Epithelial cell of proximal tubule (primary cell): ENCODE measurements at regions not wholly inside any gene's neighbourhood (a gene's known extent, or its start where the extent isn't known, plus 50 kb on each side); places are given as distances from the start of the nearest gene placed in this dataset.

Experiments
- DNase-seq: peaks from one replicate; pipeline ENCODE4 v3.0.0-alpha.2; 2011; ENCODE audit warnings: low read depth
- H3K4me3 ChIP-seq: 2 replicates; pipeline ENCODE4 v1.5.1; 2011; ENCODE audit warnings: low read depth, mild to moderate bottlenecking, low read length
- TF ChIP-seq, protein P1 (sequence below): conservative IDR thresholded peaks from 2 replicates; pipeline ENCODE4 v1.5.1; 2012; ENCODE audit warnings: low read depth, mild to moderate bottlenecking, low read length

DNA sequence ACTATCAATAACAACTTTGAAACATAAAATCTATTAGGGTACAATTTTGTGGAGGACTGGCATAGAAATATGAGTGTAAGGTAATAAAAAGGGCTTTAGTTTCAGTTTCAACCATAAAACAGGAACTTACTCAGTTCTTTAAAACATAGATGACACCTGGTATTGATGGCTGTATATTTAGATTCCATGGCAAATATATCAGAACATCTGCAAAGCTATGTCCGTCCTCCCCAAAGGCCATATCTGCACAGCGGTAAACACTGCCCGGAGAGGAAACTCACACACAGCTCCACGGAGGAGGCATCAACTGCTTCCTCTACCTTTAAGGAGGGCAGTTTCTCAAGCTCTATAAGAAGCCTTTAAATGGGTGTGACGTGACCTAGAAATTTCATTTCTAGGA is 993.3 kb downstream of the BRD1 start:
- H3K4me3 ChIP-seq, result no peak overlapping the region
- TF ChIP-seq, protein P1, sequence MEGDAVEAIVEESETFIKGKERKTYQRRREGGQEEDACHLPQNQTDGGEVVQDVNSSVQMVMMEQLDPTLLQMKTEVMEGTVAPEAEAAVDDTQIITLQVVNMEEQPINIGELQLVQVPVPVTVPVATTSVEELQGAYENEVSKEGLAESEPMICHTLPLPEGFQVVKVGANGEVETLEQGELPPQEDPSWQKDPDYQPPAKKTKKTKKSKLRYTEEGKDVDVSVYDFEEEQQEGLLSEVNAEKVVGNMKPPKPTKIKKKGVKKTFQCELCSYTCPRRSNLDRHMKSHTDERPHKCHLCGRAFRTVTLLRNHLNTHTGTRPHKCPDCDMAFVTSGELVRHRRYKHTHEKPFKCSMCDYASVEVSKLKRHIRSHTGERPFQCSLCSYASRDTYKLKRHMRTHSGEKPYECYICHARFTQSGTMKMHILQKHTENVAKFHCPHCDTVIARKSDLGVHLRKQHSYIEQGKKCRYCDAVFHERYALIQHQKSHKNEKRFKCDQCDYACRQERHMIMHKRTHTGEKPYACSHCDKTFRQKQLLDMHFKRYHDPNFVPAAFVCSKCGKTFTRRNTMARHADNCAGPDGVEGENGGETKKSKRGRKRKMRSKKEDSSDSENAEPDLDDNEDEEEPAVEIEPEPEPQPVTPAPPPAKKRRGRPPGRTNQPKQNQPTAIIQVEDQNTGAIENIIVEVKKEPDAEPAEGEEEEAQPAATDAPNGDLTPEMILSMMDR, result no peak
- no peak for DNase-seq

DNA sequence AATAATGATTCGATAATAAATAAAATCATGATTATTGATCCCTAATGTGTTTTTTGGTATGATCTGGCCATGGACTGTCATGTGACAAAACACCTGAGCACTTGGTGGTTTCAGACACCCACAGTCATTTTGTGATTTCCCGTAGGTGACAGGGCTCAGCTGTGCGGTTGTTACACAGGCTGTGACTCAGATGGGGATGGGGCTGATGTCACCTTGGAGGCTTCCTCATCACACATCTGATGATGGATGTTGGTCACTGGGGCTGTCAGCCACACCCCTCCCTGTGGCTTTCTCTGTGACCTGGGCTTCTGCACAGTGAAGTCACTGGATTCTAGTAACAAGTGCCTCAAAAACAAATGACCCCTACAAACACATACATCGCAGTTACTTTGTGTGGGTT is 995.1 kb downstream of the BRD1 start:
- DNase-seq, result no peak
- H3K4me3 ChIP-seq, result no peak overlapping the region
- TF ChIP-seq, protein P1, result no peak

DNA sequence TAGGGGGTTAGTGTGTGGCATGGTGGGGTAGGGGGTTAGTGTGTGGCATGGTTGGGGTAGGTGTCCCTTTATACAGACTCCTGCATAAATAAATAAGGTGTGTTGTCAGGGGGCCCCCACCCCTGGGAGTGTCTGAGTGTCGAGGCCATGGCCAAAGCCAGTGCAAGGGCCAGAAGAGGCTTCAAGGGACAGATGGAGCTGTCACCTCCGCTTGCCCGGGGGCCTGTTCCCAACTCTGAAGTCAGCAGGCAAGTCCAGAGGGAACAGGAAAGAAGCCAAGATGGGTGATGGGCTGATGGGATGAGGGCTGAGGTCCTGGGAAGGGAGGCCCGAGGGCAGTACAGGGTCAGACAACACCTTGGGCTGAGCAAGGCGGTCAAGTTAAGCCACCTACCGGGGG is 997.8 kb downstream of the BRD1 start:
- TF ChIP-seq, protein P1, result no peak
- no peak for DNase-seq
- H3K4me3 ChIP-seq, result no peak overlapping the region

DNA sequence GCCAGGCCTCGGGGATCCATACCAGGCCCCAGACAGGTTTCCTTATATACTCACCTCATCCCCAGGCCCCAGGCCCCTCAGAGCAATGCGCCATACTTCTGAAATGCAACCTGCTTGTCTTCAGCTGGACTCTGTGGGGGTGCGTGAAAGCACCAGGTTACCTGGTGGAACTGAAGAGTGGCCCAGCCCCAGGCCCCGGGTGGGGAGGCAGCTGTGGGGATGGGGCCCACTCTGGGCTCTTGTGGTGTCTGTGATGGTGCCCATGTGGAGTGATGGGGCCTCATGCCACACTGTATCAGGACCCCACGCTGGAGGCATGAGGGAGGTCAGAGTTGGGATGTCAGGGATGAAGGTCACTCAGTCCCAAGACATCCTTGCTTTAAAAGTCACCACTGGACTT is 999.0 kb downstream of the BRD1 start:
- DNase-seq, result no peak
- TF ChIP-seq, protein P1, result no peak

DNA sequence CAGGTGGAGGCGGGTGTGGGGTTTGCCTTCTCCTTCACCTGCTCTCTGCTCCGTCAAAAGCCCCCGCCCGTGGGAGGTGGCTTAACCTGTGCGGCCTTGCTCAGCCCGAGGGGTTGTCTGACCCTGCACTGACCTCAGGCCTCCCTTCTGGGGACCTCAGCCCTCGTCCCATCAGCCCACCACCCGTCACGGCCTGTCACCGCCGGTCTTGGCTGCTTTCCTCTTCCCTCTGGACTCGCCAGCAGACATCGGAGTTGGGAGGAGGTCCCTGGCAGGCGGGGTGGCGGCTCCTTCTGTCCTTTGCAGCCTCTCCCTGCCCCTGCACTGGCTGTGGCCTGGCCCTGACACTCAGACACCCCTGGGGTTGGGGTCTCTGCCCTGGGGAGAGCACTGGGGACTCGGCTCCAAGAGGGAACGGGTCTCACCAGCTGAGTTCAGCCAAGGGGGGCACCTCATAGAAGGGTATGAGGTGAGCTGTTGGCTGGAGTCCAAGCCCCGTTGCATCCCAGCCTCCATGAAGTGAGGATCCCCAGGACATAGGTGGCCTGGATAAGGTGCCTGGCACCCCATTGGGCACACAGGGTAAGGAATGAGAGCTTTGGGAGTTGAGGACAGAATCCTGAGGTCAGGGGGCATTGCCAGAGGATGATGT is 999.6 kb downstream of the BRD1 start:
- TF ChIP-seq, protein P1, result no peak
- H3K4me3 ChIP-seq, result no peak overlapping the region
- DNase-seq, result no peak

More for the DNA sequence above, 999.0 kb downstream of the BRD1 start:
- no peak overlapping the region for H3K4me3 ChIP-seq

DNA sequence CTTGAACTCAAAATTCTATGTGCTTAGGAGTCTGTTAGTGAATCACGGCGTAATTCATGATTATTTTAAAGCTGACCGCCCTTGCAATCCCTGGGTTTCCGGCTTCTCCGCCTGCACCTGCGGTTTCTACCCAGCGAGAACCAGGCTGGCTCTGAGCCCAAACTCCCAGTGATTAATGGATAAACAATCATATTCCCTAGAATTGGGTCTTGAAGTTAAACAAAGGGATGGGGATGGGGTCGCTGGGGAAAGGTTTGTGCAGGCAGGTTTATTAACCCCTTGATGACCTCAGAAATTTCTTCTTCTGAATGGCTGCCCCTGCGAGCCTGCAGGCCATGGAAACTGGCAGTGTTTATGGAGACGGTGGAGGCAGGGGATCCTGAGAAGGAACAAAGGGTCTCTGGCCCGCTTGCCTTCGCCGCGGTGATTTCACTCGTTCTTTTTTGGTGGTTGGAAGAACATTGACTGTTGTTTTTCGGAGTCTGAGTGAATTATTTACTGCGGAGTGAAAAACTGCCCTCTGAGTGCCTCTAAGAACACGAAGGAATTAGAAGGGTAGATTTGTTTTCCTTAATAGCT is 1000.3 kb downstream of the BRD1 start:
- TF ChIP-seq, protein P1, result no peak
- no peak for DNase-seq

DNA sequence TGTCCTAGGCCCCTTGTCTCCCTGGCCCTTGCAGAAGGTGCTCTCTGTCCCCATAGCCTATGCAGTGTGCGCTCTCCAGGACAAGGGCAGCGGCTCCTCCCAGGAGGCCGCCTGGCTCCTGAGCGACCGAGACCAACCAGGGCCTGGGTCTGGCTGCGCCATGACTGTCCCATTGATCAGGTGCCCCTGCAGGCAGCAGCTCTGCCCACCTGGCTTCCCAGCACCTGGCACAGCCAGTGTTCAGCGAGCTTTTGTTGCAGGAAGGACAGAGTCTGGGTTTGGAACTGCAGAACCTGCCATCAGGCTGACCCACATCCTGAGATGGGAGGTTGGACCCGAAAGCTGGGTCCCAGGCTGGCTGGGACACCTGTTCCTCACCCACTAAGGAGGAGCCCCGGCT is 1001.1 kb downstream of the BRD1 start:
- no peak overlapping the region for H3K4me3 ChIP-seq
- TF ChIP-seq, protein P1, result no peak
- no peak for DNase-seq

More for the DNA sequence above, 1000.3 kb downstream of the BRD1 start:
- H3K4me3 ChIP-seq, result no peak overlapping the region
